RWPE1 (cell line): ENCODE measurements at regions not wholly inside any gene's neighbourhood (a gene's known extent, or its start where the extent isn't known, plus 50 kb on each side); places are given as distances from the start of the nearest gene placed in this dataset.

Experiments
- CTCF ChIA-PET: fragments of 350-600 bp; sonication (Branson Sonifier 250); formaldehyde crosslinking; extraction: SDS; loops from one replicate; lab custom pipeline; 2021; lab: Yijun Ruan, JAX
- POLR2A ChIA-PET: fragments of 400-600 bp; formaldehyde crosslinking; extraction: SDS; loops from one replicate; lab custom pipeline; 2020; ENCODE audit warnings: antibody characterized with exemption; ENCODE audit not compliant: low non-redundant PET; lab: Yijun Ruan, JAX
- DNase-seq: peaks from one replicate; pipeline ENCODE4 v3.0.0; 2012; ENCODE audit warnings: low spot score
- H3K27ac ChIP-seq: fragments of 450-650 bp; 2 replicates; pipeline ENCODE4 v1.5.1; 2017
- TF ChIP-seq, protein P1 (sequence below): fragments of 450-650 bp; conservative IDR thresholded peaks from 2 replicates; pipeline ENCODE4 v1.5.1; 2017; ENCODE audit warnings: low read depth, mild to moderate bottlenecking

DNA sequence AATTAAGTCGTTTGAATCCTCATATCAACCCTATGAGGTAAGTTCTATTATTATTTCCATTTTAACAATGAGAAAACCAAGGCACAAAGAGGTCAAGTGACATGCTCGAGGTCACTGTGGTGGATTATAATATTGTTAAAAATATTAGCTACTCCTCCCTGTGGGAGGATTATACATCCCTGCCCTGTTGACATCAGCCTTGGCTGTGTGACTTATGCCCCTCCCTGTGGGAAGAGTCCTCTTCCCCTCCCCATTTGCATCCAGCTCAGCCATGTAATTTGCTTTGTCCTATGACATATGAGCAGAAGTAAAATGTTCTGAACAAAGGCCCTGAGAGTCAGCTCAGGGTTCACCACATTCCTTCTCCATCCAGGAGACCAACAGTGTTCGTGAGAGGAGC, 152.7 kb upstream of the ZIC3 start:
- ChIA-PET POLR2A (no interaction called here), CTCF (no interaction called here)
- TF ChIP-seq, protein P1, sequence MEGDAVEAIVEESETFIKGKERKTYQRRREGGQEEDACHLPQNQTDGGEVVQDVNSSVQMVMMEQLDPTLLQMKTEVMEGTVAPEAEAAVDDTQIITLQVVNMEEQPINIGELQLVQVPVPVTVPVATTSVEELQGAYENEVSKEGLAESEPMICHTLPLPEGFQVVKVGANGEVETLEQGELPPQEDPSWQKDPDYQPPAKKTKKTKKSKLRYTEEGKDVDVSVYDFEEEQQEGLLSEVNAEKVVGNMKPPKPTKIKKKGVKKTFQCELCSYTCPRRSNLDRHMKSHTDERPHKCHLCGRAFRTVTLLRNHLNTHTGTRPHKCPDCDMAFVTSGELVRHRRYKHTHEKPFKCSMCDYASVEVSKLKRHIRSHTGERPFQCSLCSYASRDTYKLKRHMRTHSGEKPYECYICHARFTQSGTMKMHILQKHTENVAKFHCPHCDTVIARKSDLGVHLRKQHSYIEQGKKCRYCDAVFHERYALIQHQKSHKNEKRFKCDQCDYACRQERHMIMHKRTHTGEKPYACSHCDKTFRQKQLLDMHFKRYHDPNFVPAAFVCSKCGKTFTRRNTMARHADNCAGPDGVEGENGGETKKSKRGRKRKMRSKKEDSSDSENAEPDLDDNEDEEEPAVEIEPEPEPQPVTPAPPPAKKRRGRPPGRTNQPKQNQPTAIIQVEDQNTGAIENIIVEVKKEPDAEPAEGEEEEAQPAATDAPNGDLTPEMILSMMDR, result no peak
- DNase-seq, result no peak
- H3K27ac ChIP-seq, result no peak overlapping the region

DNA sequence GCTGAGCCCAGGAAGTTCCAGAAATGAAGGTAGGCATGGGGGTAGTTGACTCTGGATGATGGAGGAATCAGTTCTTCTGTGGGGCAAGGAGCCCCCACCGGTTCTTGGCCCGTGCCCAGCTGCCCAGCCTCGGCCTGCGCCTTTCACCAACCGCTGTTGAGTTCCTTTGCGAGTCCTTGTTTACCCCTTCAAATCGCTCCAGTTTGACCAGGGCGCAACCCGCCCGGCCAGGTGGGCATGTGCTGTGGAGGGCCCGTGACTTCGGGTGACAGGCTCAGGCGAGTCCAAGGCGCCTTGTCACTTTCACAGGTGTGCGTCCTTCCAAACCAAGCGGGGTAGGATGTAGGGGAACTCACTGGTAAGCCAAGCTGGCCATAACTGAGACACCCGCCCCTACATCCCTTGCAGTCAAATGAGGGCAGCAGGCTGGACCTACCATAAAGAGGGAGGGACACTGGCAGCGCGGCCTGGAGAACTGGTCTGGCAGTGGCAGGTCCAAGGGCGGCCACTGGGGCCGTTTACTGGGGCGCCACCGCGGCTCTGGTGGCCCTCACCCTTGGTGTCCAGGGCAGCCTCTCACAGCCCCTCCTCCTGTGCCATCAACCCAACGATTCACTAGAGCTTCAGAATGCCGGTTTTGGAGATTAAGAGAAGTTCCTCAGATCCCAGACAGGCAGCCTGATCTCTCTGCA, 160.3 kb upstream of the ZIC3 start:
- TF ChIP-seq, protein P1, result no peak
- H3K27ac ChIP-seq, result no peak overlapping the region
- no peak for DNase-seq
- ChIA-PET POLR2A (no interaction called here), CTCF (no interaction called here)

DNA sequence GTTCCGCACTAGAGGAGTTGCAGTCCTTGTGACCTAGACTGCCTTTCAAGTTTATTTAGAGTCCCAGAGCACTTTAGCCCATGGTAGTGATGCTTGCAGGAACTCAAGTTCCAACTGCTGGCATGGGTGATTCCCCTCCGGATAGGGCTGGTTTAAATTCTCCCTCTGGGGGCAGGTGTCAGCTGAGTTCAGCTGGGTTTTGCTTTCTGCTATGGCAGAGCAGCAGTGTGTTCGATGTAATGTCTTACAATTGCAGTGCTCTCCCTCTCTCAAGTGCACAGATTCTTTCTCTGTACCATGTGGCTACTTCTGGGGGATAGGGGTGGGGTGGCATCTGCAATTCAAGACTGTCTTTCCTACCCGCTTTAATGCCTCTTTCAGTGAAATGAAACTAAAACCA, 164.8 kb upstream of the ZIC3 start:
- DNase-seq, result no peak
- ChIA-PET CTCF (no interaction called here), POLR2A (no interaction called here)
- TF ChIP-seq, protein P1, result no peak
- no peak overlapping the region for H3K27ac ChIP-seq

DNA sequence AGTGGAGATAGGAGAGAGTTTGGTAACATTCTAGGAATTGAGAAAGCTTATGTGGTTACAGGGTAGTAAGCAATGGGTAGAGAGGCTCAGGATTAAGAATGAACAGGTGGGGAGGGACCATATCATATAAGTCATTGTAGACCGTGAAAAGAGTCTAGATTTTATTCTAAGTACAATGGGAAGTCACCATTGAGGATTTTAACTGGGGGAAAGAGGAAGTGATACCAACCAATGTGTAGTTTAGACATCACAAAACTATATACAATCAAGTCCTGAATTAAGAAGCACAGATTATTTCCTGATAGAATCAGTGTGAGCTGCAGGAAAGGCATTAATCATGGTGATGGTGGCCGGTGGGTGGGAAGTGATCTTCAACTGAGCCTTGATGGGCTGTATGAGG, 178.3 kb upstream of the ZIC3 start:
- TF ChIP-seq, protein P1, result no peak
- no peak for DNase-seq
- CTCF ChIA-PET, result no interaction called here
- POLR2A ChIA-PET, result no interaction called here
- H3K27ac ChIP-seq, result no peak overlapping the region

DNA sequence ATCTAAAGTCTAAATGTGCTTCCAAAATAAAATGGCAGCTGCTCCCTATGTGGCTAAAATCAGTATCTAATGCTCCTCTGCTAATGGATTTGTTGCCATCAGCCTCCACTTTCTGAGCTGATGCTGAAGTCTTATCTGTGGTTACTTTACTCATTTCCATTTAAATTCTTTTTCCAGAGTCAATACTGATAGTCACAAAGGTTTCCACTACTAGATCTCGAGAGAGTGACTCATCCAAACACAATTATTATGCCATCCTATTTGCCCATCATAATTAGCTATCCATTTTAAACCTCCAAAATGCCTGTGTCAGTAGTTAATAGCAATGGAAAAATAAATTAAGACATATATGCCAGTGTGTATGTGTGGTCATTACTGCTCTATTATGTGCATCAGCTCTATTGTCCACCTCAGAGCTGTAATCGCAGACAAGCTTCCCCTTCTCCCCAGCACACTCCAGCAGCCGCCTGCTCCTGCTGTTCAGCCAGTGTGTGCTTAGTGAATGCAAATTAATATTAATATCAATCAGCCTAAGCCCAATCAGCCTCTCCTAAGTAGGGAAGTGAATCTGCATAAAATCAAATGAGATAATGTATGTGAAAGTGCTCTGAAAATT, 199.8 kb upstream of the ZIC3 start:
- TF ChIP-seq, protein P1, result no peak
- ChIA-PET CTCF (no interaction called here), POLR2A (no interaction called here)
- H3K27ac ChIP-seq, result no peak overlapping the region
- DNase-seq, result no peak

DNA sequence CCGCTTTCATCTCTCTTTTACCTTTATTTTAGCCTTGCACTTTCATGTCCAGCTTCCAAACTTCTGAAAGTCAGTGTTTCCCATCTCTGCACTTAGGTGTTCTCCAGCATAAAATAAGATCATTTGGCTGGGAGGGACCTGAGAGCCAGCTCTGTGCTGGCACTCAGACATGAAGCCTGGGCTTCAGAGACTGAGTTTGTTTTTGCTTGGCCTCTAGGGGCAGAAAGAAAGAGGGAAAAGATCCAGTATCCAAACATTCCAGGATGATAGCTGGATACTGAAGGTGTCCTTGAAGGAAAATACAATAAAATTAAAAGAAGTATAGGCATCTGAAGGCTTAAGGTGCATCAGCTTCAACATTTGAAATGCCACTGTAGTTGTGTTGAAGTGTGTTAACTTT, 202.4 kb upstream of the ZIC3 start:
- TF ChIP-seq, protein P1, result no peak
- POLR2A ChIA-PET, result no interaction called here
- CTCF ChIA-PET, result interaction anchor here (0.5 kb wide), 1 partner anchor 402 kb away, joined by 4 read pairs; no protein-coding TSS in a partner anchor

More for the DNA sequence above, 202.4 kb upstream of the ZIC3 start:
- no peak for DNase-seq
- H3K27ac ChIP-seq, result no peak overlapping the region
